ENCODE measurements at regions not wholly inside any gene's neighbourhood (a gene's known extent, or its start where the extent isn't known, plus 50 kb on each side); places are given as distances from the start of the nearest gene placed in this dataset.

DNA sequence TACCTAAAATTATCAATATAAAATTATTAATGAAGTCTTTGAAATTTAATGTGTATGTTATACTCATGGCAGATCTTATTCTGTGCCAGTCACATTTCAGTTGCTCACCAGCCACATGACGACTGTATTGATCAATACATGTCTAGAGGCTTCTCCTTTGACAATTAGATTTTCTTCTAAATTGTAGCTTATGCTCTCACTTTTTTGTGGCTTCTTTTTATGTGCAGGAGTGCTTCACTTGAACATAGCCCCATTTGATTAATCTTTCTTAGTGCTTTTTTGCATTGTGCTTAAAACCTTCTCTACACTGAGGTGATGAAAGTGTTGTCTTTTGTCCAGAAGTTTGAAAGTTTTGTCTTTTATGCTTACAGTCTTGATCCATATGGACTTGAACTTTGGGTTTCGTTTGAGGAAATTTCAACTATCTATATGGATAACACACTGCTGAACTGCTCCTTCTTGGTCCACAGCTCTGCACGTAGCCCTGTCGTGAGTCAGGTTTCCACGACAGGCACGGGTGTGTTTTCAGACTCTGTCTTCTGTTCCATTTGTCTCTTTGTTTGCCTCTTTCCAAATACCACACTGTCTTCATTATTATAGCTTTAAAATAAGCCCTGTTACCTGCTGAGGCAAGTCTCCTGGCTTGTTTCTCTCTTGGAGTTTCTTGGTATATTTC lies 393.9 kb upstream of the CFAP20DC start:
- no peak for DNase-seq

DNA sequence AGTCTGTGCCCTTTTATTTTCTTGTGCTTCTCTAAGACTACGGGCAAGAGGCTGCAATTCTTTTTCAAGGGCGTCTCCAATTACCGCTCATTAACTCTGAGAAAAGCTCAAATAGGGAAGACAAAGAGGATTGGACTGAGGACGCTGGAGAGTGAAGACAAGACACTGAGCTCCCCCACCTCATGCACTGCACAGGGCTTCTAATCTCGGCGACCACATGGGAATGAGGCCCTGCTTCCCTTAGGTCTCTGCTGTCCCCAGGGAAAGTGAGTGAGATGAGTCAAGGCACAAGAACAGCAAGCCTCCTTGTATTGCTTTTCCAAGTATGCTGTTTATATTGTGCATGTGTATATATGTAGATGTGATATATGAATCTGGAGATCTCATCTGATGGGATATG lies 392.2 kb upstream of the CFAP20DC start:
- no peak for DNase-seq

DNA sequence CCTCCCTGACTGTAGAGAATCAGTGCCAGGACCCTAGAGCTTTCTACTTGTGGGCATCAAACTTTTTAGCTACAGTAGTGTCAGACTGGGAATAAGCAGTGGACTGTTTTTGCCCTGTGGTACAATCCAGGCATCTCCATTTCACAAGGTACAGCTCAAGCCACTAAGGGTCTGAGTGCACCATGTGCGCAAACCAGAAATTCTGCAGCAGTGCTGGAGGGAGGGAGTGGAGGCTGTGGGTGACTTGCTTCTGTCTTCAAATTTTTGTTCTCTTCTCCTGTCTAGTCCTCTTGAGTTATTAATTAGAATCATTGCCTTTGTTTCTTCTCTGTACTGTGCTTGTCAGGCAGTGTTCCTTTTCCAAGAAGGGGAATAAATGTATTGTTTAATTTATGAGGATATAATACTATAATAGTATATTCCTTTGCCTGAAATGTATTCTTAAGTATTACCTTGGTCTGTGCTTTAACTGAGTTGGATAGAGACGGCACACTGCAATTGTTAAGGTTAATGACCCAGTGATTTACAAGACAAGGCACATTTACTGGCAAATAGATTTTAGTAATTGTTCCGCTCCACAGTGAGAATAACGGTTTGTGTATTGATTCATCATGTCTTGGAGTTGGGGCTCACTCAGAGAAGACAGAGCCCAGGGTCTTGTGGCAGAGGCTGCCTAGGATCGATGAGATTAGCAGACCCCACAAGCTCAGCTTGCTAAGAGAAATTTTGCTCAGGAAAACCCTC lies 390.6 kb upstream of the CFAP20DC start:
- no peak for DNase-seq

DNA sequence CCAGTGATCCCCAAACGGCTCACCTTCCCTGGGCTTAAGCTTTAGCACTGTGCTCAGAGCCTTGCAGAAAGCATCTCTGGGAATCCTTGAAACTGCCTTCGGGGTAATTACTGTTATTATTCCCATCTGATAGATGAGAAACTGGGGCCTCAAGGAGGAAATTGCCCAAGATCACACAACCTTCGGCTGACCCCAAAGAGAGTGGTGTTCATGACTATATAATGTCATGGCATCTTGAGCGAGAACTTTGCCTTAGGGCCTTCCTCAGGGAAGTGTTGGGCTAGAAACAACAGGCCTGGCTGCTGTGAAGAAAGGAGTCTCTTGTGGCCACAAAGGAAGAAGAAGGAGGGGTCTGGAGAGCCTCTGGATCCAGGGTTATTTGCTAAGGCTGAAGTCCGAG lies 388.7 kb upstream of the CFAP20DC start:
- DNase-seq = no peak

DNA sequence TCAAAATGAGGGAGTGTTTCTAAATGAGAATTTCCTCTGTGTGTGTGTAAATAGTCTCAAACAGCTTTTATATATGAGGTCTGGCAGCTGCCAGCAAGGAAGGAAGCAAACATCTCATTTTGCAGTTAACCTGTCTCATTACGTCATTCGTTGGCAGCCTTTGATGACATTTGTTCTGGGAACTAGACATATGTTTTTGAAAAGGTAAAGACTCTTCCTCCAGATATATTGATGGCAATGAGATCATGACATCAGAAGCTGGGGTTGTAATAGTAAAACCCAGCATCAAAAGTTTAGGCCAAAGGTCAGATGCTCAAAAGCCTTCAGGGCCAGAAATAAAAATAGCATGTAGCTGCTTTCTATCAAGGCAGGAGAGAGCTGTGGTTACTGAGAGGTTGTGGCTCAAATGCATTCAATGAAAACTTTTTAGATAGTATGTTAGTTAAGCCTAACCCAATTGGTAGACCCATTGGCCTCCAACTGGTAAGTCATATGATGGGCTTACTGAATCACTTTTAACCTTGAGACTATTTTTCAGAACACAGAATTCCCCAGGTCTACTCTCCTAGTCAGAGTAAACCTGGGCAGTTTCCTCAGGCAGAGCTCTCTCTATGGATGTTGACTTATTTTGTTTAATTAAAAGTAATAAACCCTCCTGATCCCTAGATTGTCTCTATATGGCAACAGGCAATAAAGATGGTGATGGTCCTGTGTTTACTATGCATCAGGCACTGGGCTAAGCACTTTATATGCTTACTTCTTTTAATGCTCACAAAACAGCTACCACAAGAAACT lies 386.5 kb upstream of the CFAP20DC start:
- no peak for DNase-seq

DNA sequence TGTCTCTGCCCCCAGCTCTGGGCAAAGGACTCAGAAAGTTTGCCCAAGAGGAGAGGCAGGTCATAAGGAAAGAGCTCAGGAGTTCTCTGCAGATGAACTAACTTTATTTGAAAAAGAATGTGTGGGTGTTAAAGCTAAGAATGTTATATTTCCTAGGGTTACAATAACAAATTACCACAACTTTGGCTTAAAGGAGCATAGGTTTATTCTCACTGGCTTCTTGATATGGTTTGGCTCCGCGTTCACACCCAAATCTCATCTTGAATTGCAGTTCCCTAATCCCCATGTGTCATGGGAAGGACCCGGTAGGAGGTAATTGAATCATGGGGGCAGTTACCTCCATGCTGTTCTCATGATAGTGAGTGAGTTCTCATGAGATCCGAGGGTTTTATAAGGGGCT lies 383.7 kb upstream of the CFAP20DC start:
- no peak for DNase-seq

DNA sequence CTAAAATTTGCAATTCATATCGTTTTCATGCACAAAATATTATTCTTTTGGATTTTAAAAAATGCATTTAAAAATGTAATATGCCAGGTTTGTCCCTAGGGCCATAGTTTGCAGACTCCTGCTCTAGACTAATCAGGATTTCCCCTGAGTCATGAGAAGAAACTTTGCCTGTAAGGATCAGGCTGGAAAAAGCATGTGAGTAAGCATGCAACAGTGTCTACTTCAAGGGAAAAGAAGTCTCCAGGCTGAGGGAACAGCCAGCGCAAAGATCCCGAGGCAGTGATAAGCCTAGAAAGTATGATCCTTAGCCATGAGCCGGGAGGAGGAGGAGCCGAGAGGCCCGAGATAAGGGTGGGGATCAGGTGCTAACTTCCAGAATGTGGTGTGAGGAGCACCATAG lies 382.8 kb upstream of the CFAP20DC start:
- DNase-seq = no peak

DNA sequence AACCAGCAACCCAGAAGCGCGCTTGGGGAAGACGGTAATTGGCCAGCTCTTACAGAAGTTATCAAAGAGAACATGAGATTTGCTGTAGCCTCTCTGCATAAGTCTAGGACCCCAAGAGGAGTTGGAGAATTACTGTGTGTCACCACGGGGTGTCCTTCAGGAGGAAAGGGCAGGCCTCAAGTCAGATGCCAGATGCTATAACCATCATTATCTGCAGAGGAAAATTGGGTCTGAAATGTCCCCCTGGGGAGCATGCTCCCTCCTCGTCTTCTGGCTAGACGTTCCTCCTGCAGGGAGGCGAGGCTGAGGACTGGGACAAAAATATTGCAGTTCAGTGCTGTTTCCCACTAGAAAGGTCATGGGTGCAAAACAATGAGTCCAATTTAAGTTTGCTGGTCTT lies 380.5 kb upstream of the CFAP20DC start:
- DNase-seq = no peak

DNA sequence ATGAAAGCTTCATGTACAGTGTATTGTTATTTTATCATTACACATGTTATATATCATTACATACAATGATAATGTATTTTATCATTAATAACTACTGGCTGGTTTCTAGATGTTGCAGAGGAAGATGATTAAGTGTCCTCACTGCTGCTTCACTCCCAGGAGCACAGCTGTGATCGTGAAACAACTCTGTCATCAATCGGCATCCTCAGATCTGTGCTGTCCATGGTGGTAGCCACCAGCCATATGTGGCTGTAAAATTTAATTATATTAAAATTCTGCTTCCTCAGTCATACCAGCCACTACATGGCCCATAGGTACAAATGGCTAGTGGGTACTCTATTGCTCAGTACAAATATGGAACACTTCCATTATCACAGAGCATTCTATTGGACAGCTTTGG lies 379.4 kb upstream of the CFAP20DC start:
- no peak for DNase-seq

DNA sequence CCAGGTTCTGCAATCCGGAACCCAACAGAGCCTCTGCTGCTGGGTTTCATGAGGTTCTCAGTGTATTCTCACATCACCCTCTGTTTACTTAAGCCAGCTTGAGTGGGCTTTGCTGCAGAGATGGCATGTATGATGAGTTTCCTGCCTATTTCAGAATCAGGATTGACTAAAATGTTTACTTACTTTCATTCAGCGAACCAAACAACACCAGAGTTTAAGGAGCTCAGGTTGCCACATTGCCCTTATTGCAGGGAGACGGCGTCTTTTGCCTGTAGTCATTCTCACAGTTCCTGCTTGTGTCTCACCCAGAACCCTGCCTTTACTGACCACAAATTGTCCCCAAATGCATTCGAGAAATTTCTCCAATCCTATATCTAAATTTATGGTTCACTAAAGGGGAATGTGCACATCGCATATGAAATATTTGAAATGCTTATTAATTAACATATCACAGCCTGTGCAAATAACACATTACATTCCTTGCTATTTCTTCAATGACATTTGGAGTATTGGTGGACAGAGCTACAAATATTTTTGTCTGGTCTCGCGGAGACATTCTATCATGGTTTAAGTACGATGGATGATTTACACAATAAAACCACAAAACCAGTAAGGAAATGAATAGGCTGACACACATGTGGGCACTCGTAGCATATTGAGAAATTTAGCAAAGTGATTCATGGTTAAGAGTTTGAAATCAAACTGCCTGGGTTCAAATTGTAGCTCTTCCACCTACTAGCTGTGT lies 377.2 kb upstream of the CFAP20DC start:
- no peak for DNase-seq

DNA sequence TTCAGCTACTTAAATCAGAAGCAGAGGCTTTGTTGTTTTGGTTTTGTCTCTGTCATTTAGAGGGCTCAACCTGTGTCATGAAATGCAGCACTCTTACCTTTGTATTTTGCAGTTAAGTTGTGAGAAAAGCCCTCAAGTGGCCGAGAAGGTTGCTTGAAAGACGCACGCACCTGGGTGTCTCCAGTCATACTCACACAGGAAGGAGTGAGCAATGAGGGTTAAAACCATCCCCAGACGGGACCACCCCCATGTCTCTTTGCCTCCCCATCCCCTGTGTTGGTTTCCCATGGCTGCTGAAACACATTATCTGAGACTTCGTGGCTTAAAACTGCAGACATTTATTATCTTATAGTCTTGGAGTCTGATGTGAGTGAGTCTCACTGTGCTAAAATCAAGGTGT lies 376.1 kb upstream of the CFAP20DC start:
- no peak for DNase-seq

DNA sequence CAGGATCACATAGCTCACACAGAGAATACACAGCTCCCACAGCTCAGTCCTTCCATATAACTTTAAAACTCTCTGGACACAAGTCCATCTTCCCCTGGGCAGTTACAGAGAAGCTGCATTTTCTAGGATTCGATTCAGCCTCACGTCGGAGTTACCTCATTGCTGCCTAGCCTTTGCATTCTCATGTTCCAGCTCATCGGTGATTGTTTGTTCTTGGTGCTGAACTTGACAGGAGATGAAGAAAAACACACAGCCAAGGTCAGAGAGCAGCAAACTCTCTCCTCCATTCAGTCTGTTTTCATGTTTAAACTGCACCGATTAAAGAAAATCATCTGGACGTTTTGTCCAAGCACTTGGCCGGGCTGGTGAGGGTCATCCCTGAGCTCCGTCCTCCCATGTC lies 375.5 kb upstream of the CFAP20DC start:
- no peak for DNase-seq

DNA sequence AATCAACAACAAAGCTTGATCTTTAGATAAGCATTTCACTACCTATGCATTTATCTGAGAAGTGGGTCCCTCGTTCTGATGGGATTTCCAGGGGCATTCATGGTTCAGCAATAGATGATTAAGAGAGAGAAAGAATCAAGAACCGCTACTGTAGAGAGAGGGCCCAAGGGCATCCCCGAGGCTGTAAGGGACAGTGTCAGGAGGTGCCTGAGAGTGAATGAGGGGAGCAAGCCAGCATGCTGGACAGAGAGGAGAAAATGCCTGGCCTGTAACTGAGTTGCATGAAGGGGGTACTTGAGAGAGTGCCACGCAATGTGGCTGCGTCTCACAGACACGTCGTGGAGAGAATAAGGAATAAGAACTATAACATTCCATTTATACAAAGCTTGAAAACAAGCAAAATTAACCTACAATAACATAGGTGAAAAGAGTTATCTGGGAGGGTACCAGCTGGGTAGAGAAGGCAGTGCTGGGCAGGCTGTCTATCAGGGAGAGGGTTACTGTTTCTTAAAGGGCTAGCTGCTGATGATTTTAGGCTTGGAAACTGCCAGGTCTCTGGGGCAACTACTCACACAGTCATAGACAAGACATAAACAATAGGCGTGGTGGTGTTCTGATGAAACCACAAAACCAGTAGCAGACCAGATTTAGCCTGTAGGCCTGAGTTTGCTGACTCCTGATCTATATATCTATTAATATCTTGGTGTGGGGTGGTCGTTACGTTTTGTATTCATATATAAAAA lies 374.6 kb upstream of the CFAP20DC start:
- DNase-seq = no peak

DNA sequence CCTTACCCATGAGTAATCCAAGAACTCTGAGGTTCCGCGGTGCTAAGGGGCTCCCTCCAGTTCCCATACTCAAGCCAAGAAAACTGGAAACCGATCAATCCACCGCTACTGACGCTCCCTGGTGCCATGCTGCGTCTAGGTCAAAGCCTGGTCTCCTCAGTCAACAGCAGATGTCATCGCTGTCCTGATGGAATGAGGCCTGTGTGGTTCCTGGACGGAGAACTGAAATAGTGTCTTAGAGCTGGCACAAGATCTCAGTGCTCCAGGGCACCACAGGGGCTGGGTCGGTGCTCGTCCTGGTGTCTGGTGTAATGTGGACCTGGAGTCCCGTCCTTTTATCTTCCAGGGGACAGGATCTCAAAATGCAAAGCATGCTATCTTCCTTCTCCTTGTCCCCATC lies 373.9 kb upstream of the CFAP20DC start:
- DNase-seq = no peak

DNA sequence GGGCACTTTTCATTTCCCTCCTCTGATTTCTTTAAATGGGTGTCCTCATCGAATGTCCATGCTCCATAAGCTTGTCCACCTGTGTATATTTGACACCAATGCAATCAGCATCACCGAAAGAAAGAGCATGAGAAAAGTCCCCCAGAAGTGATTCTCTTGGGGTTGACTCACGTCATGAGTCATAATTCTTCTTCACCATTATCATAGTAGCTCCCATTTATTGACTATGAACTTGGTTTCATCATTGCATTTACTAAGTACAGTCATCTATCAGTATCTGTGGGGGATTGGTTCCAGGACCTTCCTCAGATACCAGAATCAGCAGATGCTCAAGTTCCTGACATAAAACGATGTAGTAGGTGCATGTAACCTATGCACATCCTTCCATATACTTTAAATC lies 372.5 kb upstream of the CFAP20DC start:
- no peak for DNase-seq

DNA sequence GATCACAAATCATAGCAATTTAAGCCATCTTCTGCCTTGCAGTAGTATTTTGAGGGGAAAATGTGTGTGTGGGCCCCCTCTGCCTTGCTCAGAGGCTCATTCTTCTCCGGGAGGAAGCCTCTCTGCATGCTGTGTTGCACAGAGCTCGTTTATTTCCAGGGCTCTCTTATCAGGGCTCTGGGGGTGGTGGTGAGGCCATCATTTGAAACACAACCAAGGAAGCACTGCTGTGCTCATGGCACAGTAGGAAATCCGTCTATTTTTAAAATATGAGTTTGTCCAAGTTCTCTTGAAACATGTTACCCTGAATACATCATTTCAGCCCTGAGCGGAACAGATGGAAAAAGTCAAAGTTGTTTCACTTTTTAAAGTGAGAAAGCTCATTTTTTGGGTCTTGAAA lies 369.0 kb upstream of the CFAP20DC start:
- no peak for DNase-seq

DNA sequence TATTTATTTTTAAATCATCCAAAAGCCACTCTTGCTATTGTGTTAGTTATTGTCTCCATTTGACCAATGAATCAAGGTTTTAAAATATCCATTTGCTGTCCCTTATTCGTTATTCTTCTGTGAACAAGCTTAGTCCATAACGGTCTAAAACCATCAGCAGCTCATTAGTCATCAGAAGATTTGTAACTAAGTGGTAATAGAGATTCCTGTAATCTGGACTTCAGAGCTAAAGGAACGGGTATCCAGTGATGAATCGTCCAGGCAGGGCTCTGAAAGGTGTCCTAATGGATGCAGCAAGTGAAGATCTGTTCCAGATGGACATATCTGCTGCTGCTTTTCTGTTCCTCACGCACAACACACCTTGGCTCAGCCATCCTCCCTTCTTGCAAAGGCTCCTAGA lies 362.7 kb upstream of the CFAP20DC start:
- DNase-seq = no peak

DNA sequence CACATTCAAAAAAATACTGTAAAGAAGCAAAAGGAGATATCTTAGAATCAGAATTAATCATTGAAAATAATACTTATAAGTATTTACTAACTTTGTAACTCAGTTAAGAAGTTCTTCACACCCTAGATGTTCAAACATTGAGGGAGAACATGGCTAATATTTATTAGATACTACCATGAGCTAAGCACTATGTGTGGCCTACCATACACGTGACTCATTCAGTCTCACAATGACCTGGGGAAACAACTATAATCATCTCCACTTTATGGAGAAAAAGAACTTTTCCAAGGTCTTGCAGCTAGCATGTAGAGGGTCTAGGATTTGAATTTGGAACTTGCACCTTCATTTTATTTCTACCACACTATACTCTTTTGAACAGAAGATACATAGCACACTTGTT lies 361.9 kb upstream of the CFAP20DC start:
- no peak for DNase-seq

DNA sequence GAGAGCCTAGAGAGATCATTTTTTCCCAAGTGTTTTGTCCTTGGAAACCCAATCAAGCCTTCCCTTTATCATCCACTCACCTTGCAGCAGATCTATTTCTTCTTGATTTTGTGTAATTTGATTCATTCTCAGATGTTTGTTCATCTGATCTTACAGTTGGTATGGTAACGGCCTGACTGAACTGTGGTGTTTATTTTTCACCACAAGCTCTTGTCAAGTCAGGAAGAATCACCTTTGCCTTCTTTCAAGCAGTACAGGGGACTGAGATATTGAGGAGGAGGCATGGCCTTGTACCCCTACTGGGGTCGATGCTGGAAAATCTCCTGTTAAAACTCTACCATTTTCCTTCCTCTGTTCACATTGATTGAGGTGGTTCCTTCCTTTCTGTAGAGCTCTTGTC lies 361.4 kb upstream of the CFAP20DC start:
- DNase-seq = no peak

DNA sequence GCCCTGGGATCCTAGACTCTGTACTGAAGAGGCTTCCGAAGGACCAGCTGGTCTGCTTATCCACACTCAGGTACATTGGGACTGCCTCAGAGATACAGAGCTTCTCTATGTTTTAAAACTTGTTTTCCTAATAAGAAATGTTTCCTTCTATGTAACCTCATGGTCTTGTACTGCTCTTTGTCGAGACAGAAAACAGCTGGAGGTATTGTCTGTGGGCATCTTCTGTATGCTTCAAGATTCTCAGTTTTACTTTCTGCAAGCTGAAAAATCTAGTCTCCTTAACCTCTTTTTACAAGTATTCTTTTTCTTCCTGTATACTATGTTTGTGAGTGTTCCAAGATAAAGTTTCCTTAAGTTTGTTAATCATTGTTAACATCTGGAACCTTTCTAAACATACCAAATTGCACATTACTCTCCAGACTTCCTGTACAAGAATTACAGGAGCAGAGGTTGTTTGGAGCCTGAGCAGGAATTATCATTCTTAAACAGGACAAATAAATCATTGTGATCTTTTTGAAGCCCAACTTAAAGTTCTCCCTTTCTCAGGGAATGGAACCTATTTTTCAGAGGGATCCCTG lies 358.3 kb upstream of the CFAP20DC start:
- DNase-seq = no peak

DNA sequence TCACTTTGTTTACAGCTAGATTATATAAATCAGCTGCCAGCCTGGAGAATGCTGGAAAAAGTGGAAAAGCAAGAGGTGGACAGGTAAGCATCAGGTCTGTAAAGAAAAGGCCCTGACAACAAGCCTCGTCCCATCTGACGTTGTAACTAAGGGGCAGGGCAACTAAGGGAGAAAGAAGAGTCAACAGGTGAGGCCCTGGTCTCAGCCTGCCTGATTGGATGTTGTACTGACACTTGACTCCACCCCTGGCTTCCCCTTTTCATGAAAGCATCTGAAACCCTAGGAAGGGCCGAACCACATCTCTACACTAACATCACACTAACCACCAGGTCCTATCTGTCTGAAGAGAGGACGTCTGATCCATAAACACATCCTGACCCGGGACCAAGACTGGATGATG lies 357.6 kb upstream of the CFAP20DC start:
- DNase-seq = no peak

DNA sequence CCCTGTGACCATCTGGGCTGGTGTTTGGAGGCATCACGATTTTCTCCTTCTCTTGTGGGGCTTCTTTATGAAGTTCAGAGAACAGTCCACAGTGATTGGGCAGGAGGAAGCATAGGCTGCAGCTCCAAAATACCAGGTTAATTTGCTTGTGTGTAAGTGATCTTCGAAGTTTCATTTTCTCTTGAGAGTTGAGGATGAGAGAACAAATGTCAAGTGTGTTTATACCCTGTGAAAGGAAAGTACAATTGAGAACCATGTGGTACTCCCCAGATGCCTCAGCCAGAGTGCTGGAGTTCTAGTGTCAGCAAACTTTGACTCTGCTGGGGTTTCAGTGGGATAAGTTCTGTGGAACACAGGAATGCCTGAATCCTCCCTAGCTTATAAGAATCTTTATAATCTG lies 357.1 kb upstream of the CFAP20DC start:
- no peak for DNase-seq

All from right forelimb (tissue), 1 donor.